CD4-positive, CD25-positive, alpha-beta regulatory T cell (primary cell): ENCODE measurements at regions not wholly inside any gene's neighbourhood (a gene's known extent, or its start where the extent isn't known, plus 50 kb on each side); places are given as distances from the start of the nearest gene placed in this dataset.
"Not testable (repeated sequence)": the region's sequence is repeated elsewhere in the genome, so short reads cannot be mapped to it uniquely, and the experiment has no call there.

Experiments
- ATAC-seq, 2 donors: fragments of 150-1000 bp; cut with Tn5 transposase; one replicate each; pipeline ENCODE4 v1.10.0; 2021; ENCODE audit warnings: low read depth in 2 of 2, moderate number of reproducible peaks in 2 of 2, moderate library complexity in 1 of 2
- DNase-seq, 3 donors: peaks; one replicate each; pipeline versions ENCODE4 v3.0.0 to v3.0.0-alpha.2; 2012 to 2022; ENCODE audit warnings: mixed read lengths in 1 of 3
- H3K27ac ChIP-seq: one replicate; pipeline ENCODE4 v1.7.0; 2013; ENCODE audit warnings: mild to moderate bottlenecking, low read length; ENCODE audit not compliant: insufficient read depth, poor library complexity, severe bottlenecking
- H3K27me3 ChIP-seq: one replicate; pipeline ENCODE4 v1.7.0; 2013; ENCODE audit warnings: low read length; ENCODE audit not compliant: control insufficient read depth, insufficient read depth
- H3K36me3 ChIP-seq: one replicate; pipeline ENCODE4 v1.7.0; 2013; ENCODE audit warnings: mild to moderate bottlenecking, low read length, moderate library complexity; ENCODE audit not compliant: control insufficient read depth, insufficient read depth
- H3K4me1 ChIP-seq: 2 replicates; pipeline ENCODE4 v1.7.0; 2013; ENCODE audit warnings: mild to moderate bottlenecking, low read length; ENCODE audit not compliant: insufficient read depth, control insufficient read depth, poor library complexity, severe bottlenecking
- H3K4me3 ChIP-seq: one replicate; pipeline ENCODE4 v1.7.0; 2013; ENCODE audit warnings: low read depth, mild to moderate bottlenecking, low read length, moderate library complexity
- H3K9me3 ChIP-seq, 2 experiments: 1 replicate in 1 of 2; 2 replicates in 1 of 2; pipeline ENCODE4 v1.7.0; 2013; ENCODE audit warnings: low read length in 2 of 2, mild to moderate bottlenecking in 1 of 2, moderate library complexity in 1 of 2; ENCODE audit not compliant: control insufficient read depth in 2 of 2
- H3K27ac Mint-ChIP-seq, 3 donors: one replicate each; pipeline ENCODE4 v1.8.0; 2020 to 2022; ENCODE audit warnings: mild to moderate bottlenecking in 3 of 3, mixed read lengths in 3 of 3, moderate library complexity in 2 of 3
- H3K27me3 Mint-ChIP-seq: one replicate; pipeline ENCODE4 v1.8.0; 2022; ENCODE audit warnings: mild to moderate bottlenecking, mixed read lengths
- H3K36me3 Mint-ChIP-seq: one replicate; pipeline ENCODE4 v1.8.0; 2020; ENCODE audit warnings: mixed read lengths
- H3K4me1 Mint-ChIP-seq, 4 donors: one replicate each; pipeline ENCODE4 v1.8.0; 2020 to 2022; ENCODE audit warnings: mixed read lengths in 4 of 4, mild to moderate bottlenecking in 1 of 4
- H3K4me3 Mint-ChIP-seq, 4 donors: one replicate each; pipeline ENCODE4 v1.8.0; 2020 to 2022; ENCODE audit warnings: mild to moderate bottlenecking in 4 of 4, mixed read lengths in 4 of 4, moderate library complexity in 3 of 4
- H3K9me3 Mint-ChIP-seq, 7 donors: one replicate each; pipeline ENCODE4 v1.8.0; 2020 to 2022; ENCODE audit warnings: mixed read lengths in 7 of 7, mild to moderate bottlenecking in 3 of 7, moderate library complexity in 2 of 7

DNA sequence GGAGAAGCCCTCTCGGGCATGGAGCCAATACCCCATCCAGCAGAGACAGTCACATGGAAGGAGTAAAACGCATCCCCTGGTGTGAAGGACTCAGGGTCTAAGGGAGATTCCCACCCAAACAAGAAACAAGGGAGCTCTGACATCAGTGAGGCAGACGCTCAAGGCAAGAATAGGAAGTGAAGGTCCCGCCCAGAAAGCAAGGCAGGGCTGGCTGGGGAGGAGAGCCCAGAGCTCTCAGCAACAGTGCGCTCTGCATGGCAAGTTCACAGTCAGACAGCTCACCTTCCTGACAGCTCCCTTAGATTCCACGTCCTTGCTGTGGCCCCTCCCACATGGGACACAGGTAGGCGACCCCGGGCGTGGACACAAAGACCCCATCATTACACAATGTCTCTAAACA, 85.6 kb downstream of the TTLL2 start:
- Mint-ChIP-seq H3K4me3 (no peak overlapping the region), H3K4me1 (no peaks in the 10 kb centered on the region), H3K9me3 (no peaks in the 10 kb centered on the region), H3K27me3 (no peaks in the 10 kb centered on the region), H3K27ac (no peak overlapping the region), H3K36me3 (no peaks in the 10 kb centered on the region)
- no peaks in the 10 kb centered on the region for H3K4me1 ChIP-seq
- no peak overlapping the region for H3K27ac ChIP-seq
- ATAC-seq (no peak), DNase-seq (no peak)
- H3K9me3 ChIP-seq, result no peaks in the 10 kb centered on the region
- H3K4me3 ChIP-seq, result no peak overlapping the region
- no peaks in the 10 kb centered on the region for H3K36me3 ChIP-seq
- no peaks in the 10 kb centered on the region for H3K27me3 ChIP-seq

- ATAC-seq (no peak), DNase-seq (no peak)
- H3K27me3 ChIP-seq, result no peaks in the 10 kb centered on the region
These were observed 87.6 kb downstream of the TTLL2 start for GRCh38 chr6:167412506-167412905.

DNA sequence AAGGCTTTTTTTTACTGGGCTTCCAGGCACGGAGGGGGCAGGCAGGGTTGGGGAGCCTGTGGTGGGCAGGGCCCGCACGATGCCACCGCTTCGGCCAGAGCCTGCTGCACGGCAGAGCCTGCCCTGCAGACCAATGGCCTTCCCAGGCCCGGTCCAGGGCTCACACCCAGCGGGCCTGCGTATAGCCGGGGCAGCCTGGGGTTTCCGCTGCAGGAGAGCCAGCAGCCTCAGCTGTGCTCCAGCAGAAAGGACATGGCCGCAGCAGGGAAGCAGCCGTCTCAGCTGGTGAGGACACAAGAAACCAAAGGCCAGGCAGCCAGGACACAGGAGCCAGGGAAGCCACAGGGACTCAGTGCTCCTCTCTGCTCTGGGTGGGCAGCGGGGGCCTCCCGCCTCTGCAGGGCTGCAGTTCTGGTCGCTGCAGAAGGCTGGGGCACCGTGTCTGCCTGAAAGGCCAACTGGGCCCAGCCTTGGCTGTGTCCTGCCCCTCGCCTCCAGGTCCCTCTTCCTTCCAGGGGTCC, 90.6 kb downstream of the TTLL2 start:
- Histone ChIP-seq H3K9me3 (no peaks in the 10 kb centered on the region), H3K36me3 (no peaks in the 10 kb centered on the region), H3K4me3 (no peak overlapping the region), H3K4me1 (no peaks in the 10 kb centered on the region), H3K27ac (no peak overlapping the region), H3K27me3 (peaks cover 3% of the 10 kb centered on the region)
- no peak overlapping the region for H3K4me3 Mint-ChIP-seq
- H3K27me3 Mint-ChIP-seq, result no peaks in the 10 kb centered on the region
- DNase-seq, result no peak
- ATAC-seq, result no peak
- no peaks in the 10 kb centered on the region for H3K36me3 Mint-ChIP-seq
- H3K9me3 Mint-ChIP-seq, result peaks cover 0 to 1% (median 0%) of the 10 kb centered on the region in 7 donors
- H3K4me1 Mint-ChIP-seq, result no peaks in the 10 kb centered on the region
- no peak overlapping the region for H3K27ac Mint-ChIP-seq

More at GRCh38 chr6:167412506-167412905, 87.6 kb downstream of the TTLL2 start:
- no peaks in the 10 kb centered on the region for H3K9me3 ChIP-seq
- no peak overlapping the region for H3K4me3 ChIP-seq
- H3K9me3 Mint-ChIP-seq, result no peaks in the 10 kb centered on the region
- H3K27ac Mint-ChIP-seq, result no peak overlapping the region
- no peaks in the 10 kb centered on the region for H3K4me1 ChIP-seq
- H3K27me3 Mint-ChIP-seq, result no peaks in the 10 kb centered on the region
- H3K4me1 Mint-ChIP-seq, result no peaks in the 10 kb centered on the region
- no peaks in the 10 kb centered on the region for H3K36me3 Mint-ChIP-seq
- H3K27ac ChIP-seq, result no peak overlapping the region
- H3K4me3 Mint-ChIP-seq, result no peak overlapping the region
- no peaks in the 10 kb centered on the region for H3K36me3 ChIP-seq

GRCh38 chr6:167416676-167417430, 92.0 kb downstream of the TTLL2 start:
- Histone ChIP-seq H3K4me3 (no peak overlapping the region), H3K4me1 (no peaks in the 10 kb centered on the region), H3K27me3 (peaks cover 3% of the 10 kb centered on the region), H3K36me3 (no peaks in the 10 kb centered on the region), H3K9me3 (no peaks in the 10 kb centered on the region), H3K27ac (no peak overlapping the region)
- Mint-ChIP-seq H3K4me1 (no peaks in the 10 kb centered on the region), H3K36me3 (no peaks in the 10 kb centered on the region), H3K27ac (no peak overlapping the region), H3K4me3 (no peak overlapping the region), H3K9me3 (peaks cover 0 to 1% (median 0%) of the 10 kb centered on the region in 7 donors), H3K27me3 (no peaks in the 10 kb centered on the region)
- no peak for ATAC-seq
- DNase-seq, result no peak

DNA sequence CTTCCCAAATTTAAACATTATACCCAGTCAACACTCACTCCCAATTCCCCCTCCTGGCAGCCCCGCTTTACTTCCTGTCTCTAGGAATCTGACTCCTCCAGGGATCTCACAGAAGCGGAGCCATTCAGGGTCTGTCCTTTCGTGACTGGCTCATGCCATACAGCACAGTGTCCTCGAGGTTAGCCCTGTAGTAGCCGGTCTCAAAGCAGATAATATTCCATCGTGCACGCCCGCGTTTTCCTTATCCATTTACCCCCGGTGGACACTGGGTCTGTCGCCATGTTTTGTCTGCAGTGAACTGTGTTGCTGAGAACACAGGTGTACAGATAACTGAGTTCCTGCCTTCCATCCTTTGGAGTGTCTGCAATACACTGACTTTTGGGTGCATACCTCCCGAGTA, 95.3 kb downstream of the TTLL2 start:
- Histone ChIP-seq H3K27ac (no peak overlapping the region), H3K9me3 (no peaks in the 10 kb centered on the region), H3K36me3 (no peaks in the 10 kb centered on the region), H3K27me3 (peaks cover 3% of the 10 kb centered on the region), H3K4me3 (no peak overlapping the region), H3K4me1 (no peaks in the 10 kb centered on the region)
- no peak overlapping the region for H3K4me3 Mint-ChIP-seq
- H3K36me3 Mint-ChIP-seq, result no peaks in the 10 kb centered on the region
- H3K27ac Mint-ChIP-seq, result no peak overlapping the region
- ATAC-seq, result no peak
- no peak for DNase-seq
- H3K4me1 Mint-ChIP-seq, result no peaks in the 10 kb centered on the region
- H3K9me3 Mint-ChIP-seq, result peaks cover 0 to 1% (median 0%) of the 10 kb centered on the region in 7 donors
- no peaks in the 10 kb centered on the region for H3K27me3 Mint-ChIP-seq

GRCh38 chr6:167420858-167421766, 96.2 kb downstream of the TTLL2 start:
- Histone ChIP-seq H3K36me3 (no peaks in the 10 kb centered on the region), H3K9me3 (no peaks in the 10 kb centered on the region), H3K4me3 (no peak overlapping the region), H3K27ac (no peak overlapping the region), H3K27me3 (peaks cover 3% of the 10 kb centered on the region), H3K4me1 (no peaks in the 10 kb centered on the region)
- no peak for DNase-seq
- peaks cover 0 to 1% (median 0%) of the 10 kb centered on the region in 7 donors for H3K9me3 Mint-ChIP-seq
- no peaks in the 10 kb centered on the region for H3K36me3 Mint-ChIP-seq
- H3K27me3 Mint-ChIP-seq, result no peaks in the 10 kb centered on the region
- ATAC-seq, result no peak
- no peak overlapping the region for H3K27ac Mint-ChIP-seq
- no peak overlapping the region for H3K4me3 Mint-ChIP-seq
- no peaks in the 10 kb centered on the region for H3K4me1 Mint-ChIP-seq

- not testable (repeated sequence) for H3K27me3 Mint-ChIP-seq, ATAC-seq
These were observed 97.1 kb downstream of the TTLL2 start for GRCh38 chr6:167421944-167422343.

More at GRCh38 chr6:167421944-167422343, 97.1 kb downstream of the TTLL2 start:
- not testable (repeated sequence) for H3K9me3 ChIP-seq, H3K4me1 Mint-ChIP-seq, H3K4me1 ChIP-seq, H3K36me3 ChIP-seq, H3K4me3 ChIP-seq, H3K27me3 ChIP-seq, H3K27ac Mint-ChIP-seq, H3K36me3 Mint-ChIP-seq, H3K9me3 Mint-ChIP-seq, DNase-seq, H3K27ac ChIP-seq, H3K4me3 Mint-ChIP-seq
